Dermis blood vessel endothelial cell (primary cell): ENCODE measurements at regions not wholly inside any gene's neighbourhood (a gene's known extent, or its start where the extent isn't known, plus 50 kb on each side); places are given as distances from the start of the nearest gene placed in this dataset.
"Not testable (repeated sequence)": the region's sequence is repeated elsewhere in the genome, so short reads cannot be mapped to it uniquely, and the experiment has no call there.

Experiments used
- DNase-seq: peaks from one replicate; pipeline ENCODE4 v3.0.0; 2010

DNA sequence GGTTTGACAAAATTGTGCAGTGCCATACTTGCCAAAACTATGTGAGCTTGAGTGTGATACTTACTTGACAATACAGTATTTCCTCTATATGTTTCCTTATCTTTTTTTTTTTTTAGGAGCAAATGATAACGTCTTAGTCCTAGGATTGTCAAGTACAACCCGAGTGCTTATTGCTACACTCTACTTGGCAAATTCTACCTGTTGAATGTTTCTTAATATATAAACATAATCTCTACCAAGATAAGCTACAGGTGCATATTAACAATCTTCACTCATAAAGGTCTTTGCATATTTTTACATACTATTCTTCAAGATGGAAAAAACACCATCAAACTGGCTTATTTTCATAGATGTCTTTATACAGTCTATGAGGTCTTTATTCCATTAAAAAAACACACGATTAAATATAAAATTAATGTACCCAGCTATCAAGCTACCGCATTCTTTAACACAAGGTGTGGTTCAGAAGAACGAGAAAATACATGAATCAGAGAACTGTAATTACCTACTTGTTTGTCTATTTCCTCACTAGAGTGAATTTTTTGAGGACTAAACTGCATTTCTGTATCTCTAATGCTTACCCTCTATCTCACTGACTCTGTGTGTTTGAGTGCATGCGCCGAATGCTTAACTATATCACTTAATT is 76.1 kb upstream of the PDSS1 start:
- DNase-seq: no peak

DNA sequence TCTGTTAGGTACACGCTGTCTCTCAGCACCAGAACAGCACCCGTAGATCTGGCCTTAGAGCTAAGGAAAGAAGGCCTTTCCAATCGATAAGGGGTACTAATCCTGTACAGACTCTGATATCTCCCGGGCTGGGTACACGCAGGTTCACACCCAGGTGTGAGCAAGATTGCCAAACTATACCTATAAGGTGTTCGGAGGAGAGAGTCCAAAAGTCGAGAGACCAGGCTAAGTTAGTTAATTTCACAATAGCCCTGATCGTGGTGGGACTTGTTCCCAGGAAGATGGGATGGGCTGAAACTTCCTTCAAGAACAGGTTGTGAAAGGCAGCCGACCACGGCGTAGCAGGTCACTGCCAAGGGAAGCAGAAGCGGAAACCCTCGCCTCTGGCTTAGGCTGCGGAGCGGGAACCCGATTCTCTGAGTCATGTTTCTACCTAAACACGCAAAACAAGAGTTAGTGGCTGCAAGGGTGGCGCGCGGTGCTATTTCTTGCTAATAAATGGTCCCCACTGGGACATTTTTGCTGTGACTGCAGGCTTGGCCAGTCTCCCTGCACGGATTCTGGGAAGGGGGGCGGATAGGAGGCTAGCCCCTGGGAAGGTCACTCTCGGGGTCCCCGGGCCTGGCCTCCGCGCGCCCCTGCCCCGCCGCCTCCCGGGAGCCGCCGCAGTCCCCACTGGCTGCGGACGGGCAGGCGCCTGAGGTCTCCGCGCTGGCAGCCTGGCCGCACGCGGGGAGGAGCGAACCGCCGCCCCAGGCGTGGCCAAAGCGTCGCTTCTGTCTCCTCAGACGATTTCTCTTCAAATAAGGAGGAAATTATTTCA is 75.4 kb upstream of the PDSS1 start:
- peak; percentile 9 for DNase-seq

DNA sequence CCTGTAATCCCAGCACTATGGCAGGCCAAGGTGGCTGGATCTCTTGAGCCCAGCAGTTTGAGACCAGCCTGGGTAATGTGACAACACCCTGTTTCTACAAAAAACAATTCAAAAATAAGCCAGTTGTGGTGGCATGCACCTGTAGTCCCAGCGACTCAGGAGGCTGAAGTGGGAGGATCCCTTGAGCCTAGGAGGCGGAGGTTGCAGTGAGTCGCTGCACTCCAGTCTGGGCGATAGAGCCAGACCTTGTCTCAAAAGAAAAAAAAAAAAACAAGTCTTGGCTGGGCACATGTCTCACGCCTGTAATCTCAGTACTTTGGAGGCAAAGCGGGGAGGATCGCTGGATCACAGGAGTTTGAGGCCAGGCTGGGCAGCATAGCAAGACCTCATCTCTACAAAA is 74.6 kb upstream of the PDSS1 start:
- DNase-seq: no peak

DNA sequence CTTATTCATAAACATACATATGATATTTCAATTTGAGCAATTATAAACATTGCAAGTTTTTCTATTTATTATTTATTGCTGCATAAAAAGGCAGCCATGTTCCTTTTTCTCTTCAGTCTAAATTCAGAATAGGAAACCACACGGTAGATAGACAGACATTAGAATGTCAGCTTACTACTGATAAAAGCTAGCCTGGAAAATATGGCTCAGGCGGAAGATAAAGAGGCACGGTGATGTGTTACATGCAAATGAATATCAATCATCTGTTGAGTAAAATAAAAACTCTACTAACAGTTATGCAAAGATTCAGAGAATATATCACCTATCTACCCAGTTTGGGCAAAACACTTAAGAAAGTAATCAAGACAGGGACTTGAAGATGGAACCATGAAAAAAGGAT is 73.5 kb upstream of the PDSS1 start:
- no peak for DNase-seq

DNA sequence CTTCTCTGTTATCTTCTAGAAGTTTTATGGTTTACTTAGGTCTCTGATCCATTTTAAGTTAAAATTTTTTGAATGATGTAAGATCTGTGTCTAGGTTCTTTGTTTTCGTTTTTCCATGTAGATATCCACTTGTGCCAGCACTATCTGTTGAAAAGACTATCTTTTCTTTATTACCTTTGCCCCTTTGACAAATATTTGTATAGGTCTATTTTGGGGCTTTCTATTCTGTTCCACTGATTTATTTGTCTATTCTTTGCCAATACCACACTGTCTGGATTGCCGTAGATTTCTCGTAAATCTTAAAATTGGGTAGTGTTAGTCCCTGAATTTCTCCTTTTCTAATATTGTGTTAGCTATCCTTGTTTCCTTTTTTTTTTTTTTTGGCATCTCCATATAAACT is 71.4 kb upstream of the PDSS1 start:
- DNase-seq: no peak

DNA sequence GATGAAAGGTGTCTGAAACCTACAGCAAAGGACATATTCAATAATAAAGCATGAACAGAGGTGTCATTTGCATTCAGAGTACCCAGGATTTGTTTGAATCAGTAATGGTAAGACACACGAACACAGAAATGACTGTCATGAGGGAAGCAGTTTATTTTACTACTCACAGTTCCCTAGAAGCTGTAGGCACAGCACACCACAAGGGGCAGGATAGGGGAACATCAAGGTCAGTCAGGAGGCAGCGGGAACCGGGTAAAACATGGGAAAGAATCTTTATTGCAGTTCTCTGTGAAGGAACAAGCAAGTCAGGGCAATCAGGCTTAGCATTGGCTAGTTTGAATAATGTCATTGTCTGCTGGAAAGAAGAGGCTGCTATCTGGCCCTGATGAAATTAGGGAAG is 70.2 kb upstream of the PDSS1 start:
- DNase-seq: no peak

DNA sequence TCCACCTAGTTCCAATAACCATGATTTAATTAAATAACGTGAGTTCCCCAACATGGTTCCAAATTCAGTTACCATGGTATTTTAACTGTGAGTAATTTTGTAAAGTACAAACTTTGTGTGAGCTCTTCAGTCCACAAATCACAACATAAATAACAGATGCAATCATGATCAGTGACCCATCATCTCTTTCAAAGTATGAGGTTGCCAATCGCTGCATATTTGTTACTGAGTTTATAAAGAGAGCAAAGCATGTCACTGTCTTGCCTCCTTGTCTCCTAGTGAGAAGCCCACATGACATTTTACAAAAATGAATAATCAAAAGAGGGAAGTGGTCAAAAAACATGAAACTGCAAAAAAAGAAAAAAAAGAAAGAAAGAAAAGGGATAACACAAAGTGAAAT is 69.1 kb upstream of the PDSS1 start:
- DNase-seq: no peak

DNA sequence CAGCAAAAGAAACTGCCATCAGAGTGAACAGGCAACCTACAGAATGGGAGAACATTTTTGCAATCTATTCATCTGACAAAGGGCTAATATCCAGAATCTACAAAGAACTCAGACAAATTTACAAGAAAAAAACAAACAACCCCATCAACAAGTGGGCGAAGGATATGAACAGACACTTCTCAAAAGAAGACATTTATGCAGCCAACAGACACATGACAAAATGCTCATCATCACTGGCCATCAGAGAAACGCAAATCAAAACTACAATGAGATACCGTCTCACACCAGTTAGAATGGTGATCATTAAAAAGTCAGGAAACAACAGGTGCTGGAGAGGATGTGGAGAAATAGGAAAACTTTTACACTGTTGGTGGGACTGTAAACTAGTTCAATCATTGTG is 65.3 kb upstream of the PDSS1 start:
- not testable (repeated sequence) for DNase-seq

DNA sequence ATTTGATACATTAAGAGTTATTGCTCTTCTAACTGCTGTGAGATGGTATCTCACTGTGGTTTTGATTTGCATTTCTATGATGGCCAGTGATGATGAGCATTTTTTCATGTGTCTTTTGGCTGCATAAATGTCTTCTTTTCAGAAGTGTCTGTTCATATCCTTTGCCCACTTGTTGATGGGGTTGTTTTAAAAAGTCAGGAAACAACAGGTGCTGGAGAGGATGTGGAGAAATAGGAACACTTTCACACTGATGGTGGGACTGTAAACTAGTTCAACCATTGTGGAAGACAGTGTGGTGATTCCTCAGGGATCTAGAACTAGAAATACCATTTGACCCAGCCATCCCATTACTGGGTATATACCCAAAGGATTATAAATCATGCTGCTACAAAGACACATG is 63.4 kb upstream of the PDSS1 start:
- not testable (repeated sequence) for DNase-seq

DNA sequence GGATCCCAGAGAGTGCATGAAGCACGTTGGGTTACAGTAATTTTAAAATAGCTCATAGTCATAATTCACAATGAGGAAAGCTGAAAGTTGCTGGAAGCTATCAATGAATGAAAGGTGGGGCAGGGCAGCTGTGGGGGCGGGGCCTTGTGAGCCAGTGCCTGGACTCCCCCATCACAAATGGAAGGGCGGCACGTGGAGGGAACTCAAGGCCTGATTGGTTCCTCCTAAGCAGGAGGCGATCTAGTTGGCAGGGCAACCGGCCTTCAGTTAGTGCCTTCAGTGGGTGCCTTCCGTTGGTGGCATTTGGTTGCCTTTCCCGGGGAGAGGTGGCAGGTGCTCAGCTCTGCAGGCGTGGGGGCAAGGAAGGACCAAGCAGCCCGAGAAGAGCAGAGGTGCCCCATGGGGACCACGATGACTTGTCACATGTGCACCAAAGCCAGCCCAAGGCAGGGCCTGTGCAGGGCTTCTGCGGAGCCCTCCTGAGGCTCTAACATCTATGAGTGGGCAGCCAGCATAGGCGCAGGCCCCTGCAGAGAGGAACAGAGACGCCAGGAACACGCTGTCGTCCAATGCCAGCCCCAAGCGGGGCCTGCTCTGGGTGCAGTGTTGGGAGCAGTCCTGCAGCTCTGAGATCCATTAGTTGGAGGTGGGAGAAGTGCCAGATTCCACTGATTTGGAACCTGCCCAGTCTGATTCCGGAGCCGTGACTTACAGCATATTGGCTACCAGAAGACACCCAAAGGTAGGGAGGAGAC is 59.8 kb upstream of the PDSS1 start:
- DNase-seq: no peak

DNA sequence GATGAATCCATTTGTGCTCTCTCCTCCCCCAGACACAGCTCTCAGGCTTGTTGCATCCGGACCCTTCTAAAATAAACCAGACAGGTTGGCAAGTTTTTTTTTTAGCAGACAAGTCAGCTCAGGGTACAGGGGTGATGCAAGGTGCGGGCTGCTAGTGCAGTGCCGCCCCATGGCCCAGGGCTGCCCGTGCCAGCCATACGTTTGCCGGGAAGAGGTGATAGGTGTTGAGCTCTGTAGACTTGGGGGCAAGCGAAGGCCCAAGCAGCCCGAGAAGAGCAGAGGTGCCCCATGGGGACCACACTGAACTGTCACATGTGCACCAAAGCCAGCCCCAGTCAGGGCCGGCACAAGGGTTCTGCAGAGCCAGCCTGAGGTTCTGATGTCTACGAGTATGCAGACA is 57.1 kb upstream of the PDSS1 start:
- no peak for DNase-seq

DNA sequence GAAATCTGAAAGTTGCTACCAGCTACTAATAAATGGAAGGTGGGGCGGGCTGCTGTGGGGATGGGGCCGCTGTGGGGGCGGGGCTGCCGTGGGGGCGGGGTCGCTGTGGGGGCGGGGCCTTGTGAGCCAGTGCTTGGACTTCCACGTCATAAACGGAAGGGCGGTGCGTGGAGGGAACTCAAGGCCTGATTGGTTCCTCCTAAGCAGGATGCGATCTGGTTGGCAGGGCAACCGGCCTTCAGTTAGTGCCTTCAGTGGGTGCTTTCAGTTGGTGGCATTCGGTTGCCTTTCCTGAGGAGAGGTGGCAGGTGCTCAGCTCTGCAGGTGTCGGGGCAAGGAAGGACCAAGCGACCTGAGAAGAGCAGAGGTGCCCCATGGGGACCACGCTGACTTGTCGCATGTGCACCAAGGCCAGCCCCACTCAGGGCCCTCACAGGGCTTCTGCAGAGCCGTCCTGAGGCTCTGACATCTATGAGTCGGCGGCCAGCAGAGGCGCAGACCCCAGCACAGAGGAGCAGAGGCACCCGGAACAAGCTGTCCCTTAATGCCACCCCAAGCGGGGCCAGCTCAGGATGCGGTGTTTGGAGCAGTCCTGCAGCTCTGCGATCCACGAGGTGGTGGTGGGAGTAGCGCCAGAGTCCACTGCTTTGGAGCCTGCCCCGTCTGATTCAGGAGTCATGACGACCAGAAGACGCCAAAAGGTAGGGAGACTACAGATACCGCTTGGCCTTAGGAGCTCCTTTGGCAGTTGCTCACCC is 54.4 kb upstream of the PDSS1 start:
- no peak for DNase-seq

DNA sequence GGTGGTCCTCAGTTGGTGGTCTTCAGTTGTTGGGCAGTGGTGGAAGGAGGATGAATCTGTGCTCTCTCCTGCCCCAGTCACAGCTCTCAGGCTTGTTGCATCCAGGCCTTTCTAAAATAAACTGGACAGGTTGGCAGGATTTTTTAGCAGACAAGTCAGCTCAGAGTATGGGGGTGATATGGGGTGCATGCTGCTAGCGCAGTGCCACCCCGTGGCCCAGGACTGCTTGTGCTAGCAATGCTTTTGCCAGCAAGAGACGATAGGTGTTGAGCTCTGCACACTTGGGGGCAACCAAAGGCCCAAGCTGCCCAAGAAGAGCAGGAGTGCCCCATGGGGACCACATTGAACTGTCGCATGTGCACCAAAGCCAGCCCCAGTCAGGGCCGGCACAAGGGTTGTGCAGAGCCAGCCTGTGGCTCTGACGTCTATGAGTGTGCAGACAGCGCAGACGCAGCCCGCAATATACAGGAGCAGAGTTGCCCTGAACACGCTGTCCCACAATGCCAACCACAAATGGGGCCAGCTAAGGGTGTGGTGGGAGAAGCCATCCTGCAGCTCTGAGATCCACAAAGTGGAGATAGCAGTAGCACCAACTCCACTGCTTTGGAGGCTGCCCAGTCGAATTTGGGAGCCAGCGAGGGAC is 49.8 kb upstream of the PDSS1 start:
- no peak for DNase-seq
